ENCODE measurements at regions not wholly inside any gene's neighbourhood (a gene's known extent, or its start where the extent isn't known, plus 50 kb on each side); places are given as distances from the start of the nearest gene placed in this dataset.

GRCh38 chr6:48840896-48841295, 622.2 kb downstream of the MMUT start:
- Histone ChIP-seq H3K9me3 (peaks cover 13 to 16% of the 10 kb centered on the region in 2 donors), H3K4me3 (no peak overlapping the region), H3K36me3 (no peaks in the 10 kb centered on the region), H3K27ac (no peak overlapping the region), H3K4me1 (no peaks in the 10 kb centered on the region), H3K27me3 (no peaks in the 10 kb centered on the region)
- intact Hi-C loops (cut with DNase I; ENCODE audit: low total_unique reads): no loop called here
- TF ChIP-seq POLR2A (IDR thresholded peaks at IDR 0.05) (no peak), POLR2AphosphoS5 (IDR thresholded peaks at IDR 0.05) (no peak), CTCF (IDR thresholded peaks at IDR 0.05) (no peak)
- no peak for DNase-seq (ENCODE audit: low spot score in 2 of 2)

- peaks cover 13 to 16% of the 10 kb centered on the region in 2 donors for H3K9me3 ChIP-seq
- no peak for TF ChIP-seq POLR2AphosphoS5 (IDR thresholded peaks at IDR 0.05)
- TF ChIP-seq CTCF (IDR thresholded peaks at IDR 0.05): no peak
- TF ChIP-seq POLR2A (IDR thresholded peaks at IDR 0.05): no peak
- no peaks in the 10 kb centered on the region for H3K4me1 ChIP-seq
- no peak overlapping the region for H3K27ac ChIP-seq
- H3K4me3 ChIP-seq: no peak overlapping the region
- intact Hi-C loops (cut with DNase I; ENCODE audit: low total_unique reads): no loop called here
- H3K27me3 ChIP-seq: no peaks in the 10 kb centered on the region
- DNase-seq (ENCODE audit: low spot score in 2 of 2): no peak
- no peaks in the 10 kb centered on the region for H3K36me3 ChIP-seq
Observed at GRCh38 chr6:48839206-48839605, 623.8 kb downstream of the MMUT start.

GRCh38 chr6:48837744-48838143, 625.3 kb downstream of the MMUT start:
- Histone ChIP-seq H3K27me3 (no peaks in the 10 kb centered on the region), H3K9me3 (peaks cover 13 to 16% of the 10 kb centered on the region in 2 donors), H3K36me3 (no peaks in the 10 kb centered on the region), H3K4me3 (no peak overlapping the region), H3K4me1 (no peaks in the 10 kb centered on the region), H3K27ac (no peak overlapping the region)
- no peak for TF ChIP-seq CTCF (IDR thresholded peaks at IDR 0.05)
- TF ChIP-seq POLR2AphosphoS5 (IDR thresholded peaks at IDR 0.05): no peak
- no peak for TF ChIP-seq POLR2A (IDR thresholded peaks at IDR 0.05)
- DNase-seq (ENCODE audit: low spot score in 2 of 2): no peak
- intact Hi-C loops (cut with DNase I; ENCODE audit: low total_unique reads): no loop called here

DNA sequence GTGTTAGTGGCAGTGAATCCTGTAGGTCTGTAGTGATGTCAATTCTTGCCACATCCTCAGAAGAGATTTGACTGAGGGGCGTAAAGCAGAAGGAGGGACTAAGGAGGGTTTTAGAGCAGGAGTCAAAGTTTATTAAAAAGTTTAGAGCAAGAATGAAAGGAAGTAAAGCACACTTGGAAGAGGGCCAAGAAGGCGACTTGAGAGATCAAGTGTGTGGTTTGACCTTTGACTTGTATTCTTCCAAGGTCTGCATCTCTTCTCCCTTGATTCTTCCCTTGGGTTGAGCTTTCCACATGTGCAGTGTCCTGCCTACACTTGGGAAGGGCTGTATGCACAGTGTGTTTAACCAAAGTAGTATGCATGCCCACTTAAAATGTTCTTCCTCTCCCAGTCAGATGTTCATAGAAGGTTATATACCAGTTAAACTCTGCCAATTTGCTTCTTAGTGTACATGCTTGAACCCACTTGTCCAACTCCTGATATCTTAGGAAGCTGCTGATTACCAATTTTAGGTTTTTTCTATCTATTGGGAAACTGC, 627.6 kb downstream of the MMUT start:
- H3K9me3 ChIP-seq: no peaks in the 10 kb centered on the region
- H3K27me3 ChIP-seq: no peaks in the 10 kb centered on the region
- no peak overlapping the region for H3K27ac ChIP-seq
- H3K4me1 ChIP-seq: no peaks in the 10 kb centered on the region
- TF ChIP-seq POLR2A (IDR thresholded peaks at IDR 0.05) (no peak), CTCF (IDR thresholded peaks at IDR 0.05) (no peak), POLR2AphosphoS5 (IDR thresholded peaks at IDR 0.05) (no peak)
- no peak overlapping the region for H3K4me3 ChIP-seq
- H3K36me3 ChIP-seq: no peaks in the 10 kb centered on the region
- DNase-seq (ENCODE audit: low spot score in 2 of 2): no peak
- intact Hi-C loops (cut with DNase I; ENCODE audit: low total_unique reads): no loop called here

GRCh38 chr6:48834706-48835105, 628.3 kb downstream of the MMUT start:
- Histone ChIP-seq H3K27me3 (no peaks in the 10 kb centered on the region), H3K9me3 (no peaks in the 10 kb centered on the region), H3K36me3 (no peaks in the 10 kb centered on the region), H3K4me1 (no peaks in the 10 kb centered on the region), H3K27ac (no peak overlapping the region), H3K4me3 (no peak overlapping the region)
- TF ChIP-seq POLR2A (IDR thresholded peaks at IDR 0.05) (no peak), POLR2AphosphoS5 (IDR thresholded peaks at IDR 0.05) (no peak), CTCF (IDR thresholded peaks at IDR 0.05) (no peak)
- no peak for DNase-seq (ENCODE audit: low spot score in 2 of 2)
- intact Hi-C loops (cut with DNase I; ENCODE audit: low total_unique reads): no loop called here
